ENCODE measurements at regions not wholly inside any gene's neighbourhood (a gene's known extent, or its start where the extent isn't known, plus 50 kb on each side); places are given as distances from the start of the nearest gene placed in this dataset.

GRCh38 chr7:8963722-8964121, 530.3 kb downstream of the NXPH1 start:
- no peak overlapping the region; a peak in 1 of 7 replicates for H3K27ac Mint-ChIP-seq

More at GRCh38 chr7:8963722-8964121, 530.3 kb downstream of the NXPH1 start:
- Histone ChIP-seq H4K20me1 (ENCODE audit: control insufficient read depth, insufficient read depth, insufficient read length) (no peaks in the 10 kb centered on the region), H3K79me1 (ENCODE audit: insufficient read depth, low read depth, low read length, poor library complexity, severe bottlenecking) (no peaks in the 10 kb centered on the region), H3K56ac (ENCODE audit: insufficient read length, low read depth, low read length) (no peak overlapping the region), H3K27ac (ENCODE audit: insufficient read length, low read depth, low read length) (no peak overlapping the region), H2BK120ac (ENCODE audit: low read depth, low read length, poor library complexity, severe bottlenecking) (no peak overlapping the region), H4K91ac (ENCODE audit: insufficient read length, low read depth, low read length) (no peak overlapping the region), H4K8ac (replicated peaks; ENCODE audit: insufficient read length, low read depth, low read length) (no peak overlapping the region), H3K4me1 (ENCODE audit: insufficient read depth, low read length) (no peaks in the 10 kb centered on the region), H2BK5ac (ENCODE audit: insufficient read length, low read length) (no peak overlapping the region), H3K9me3 (ENCODE audit: control insufficient read depth, low read depth, low read length) (no peaks in the 10 kb centered on the region), H2BK12ac (ENCODE audit: insufficient read length, low read depth, low read length) (no peak overlapping the region), H3K9ac (ENCODE audit: extremely low read depth, insufficient read length, low read length) (no peak overlapping the region), H3K79me2 (ENCODE audit: insufficient read depth, low read length) (no peaks in the 10 kb centered on the region), H3K4me2 (ENCODE audit: insufficient read depth, insufficient read length, low read length) (no peak overlapping the region), H3K27me3 (ENCODE audit: insufficient read depth, low read length) (no peaks in the 10 kb centered on the region), H3K18ac (ENCODE audit: insufficient read length, low read depth, low read length) (no peak overlapping the region), H3T11ph (ENCODE audit: low read length) (no peak overlapping the region), H4K5ac (ENCODE audit: insufficient read length, low read depth, low read length) (no peak overlapping the region), H2AFZ (ENCODE audit: low read length) (no peak overlapping the region), H3K14ac (ENCODE audit: insufficient read depth, low read length) (no peak overlapping the region), H3K4ac (ENCODE audit: low read depth, low read length) (no peak overlapping the region), H2BK20ac (ENCODE audit: low read depth, low read length, poor library complexity, severe bottlenecking) (no peak overlapping the region), H3K23me2 (ENCODE audit: insufficient read length, low read depth, low read length, poor library complexity, severe bottlenecking) (no peaks in the 10 kb centered on the region), H3K23ac (ENCODE audit: insufficient read length, low read depth, low read length) (no peak overlapping the region), H2AK5ac (ENCODE audit: insufficient read length, low read length) (no peak overlapping the region), H2BK15ac (ENCODE audit: low read depth, low read length) (no peak overlapping the region)
- Mint-ChIP-seq H3K27me3 (ENCODE audit: low read depth) (no peaks in the 10 kb centered on the region), H3K4me3 (no peak overlapping the region), H3K4me1 (peaks cover 3% of the 10 kb centered on the region in 2 experiments; a peak in 3 of 4 replicates), H3K36me3 (ENCODE audit: insufficient read depth in 1 of 3, low read depth in 3 of 3) (no peaks in the 10 kb centered on the region), H3K9me3 (no peaks in the 10 kb centered on the region)
- no peak for TF ChIP-seq CTCF (conservative IDR thresholded peaks at IDR 0.05)
- DNase-seq: no peak
- WGBS (ENCODE audit: extremely low coverage, insufficient read length, low lambda C conversion rate): no CpG with 5 or more reads among the region's 2 CpGs

All from H9 (cell line).